Neural cell (in vitro differentiated cells): ENCODE measurements at regions not wholly inside any gene's neighbourhood (a gene's known extent, or its start where the extent isn't known, plus 50 kb on each side); places are given as distances from the start of the nearest gene placed in this dataset.

ENCODE experiments used
- EZH2 ChIP-seq: fragments of 200-600, 300-800 bp; shearing (Covaris generic), sonication (generic); IDR thresholded peaks from 2 replicates; pipeline ENCODE4 v1.6.1; 2014; ENCODE audit warnings: antibody characterized with exemption, low read length, borderline replicate concordance, mild to moderate bottlenecking; ENCODE audit not compliant: insufficient read depth, poor library complexity, severe bottlenecking
- POLR2AphosphoS5 ChIP-seq: IDR thresholded peaks from 2 replicates; pipeline ENCODE4 v1.6.1; 2012
- RAD21 ChIP-seq: fragments of 450-650 bp; conservative IDR thresholded peaks from 2 replicates; pipeline ENCODE4 v1.6.1; 2014; ENCODE audit warnings: antibody characterized with exemption, mild to moderate bottlenecking, moderate library complexity
- TF ChIP-seq, protein P1 (sequence below): fragments of 450-650 bp; IDR thresholded peaks from 2 replicates; pipeline ENCODE4 v1.5.1; 2014; ENCODE audit warnings: antibody characterized with exemption, mild to moderate bottlenecking, moderate library complexity; ENCODE audit not compliant: poor library complexity, severe bottlenecking

DNA sequence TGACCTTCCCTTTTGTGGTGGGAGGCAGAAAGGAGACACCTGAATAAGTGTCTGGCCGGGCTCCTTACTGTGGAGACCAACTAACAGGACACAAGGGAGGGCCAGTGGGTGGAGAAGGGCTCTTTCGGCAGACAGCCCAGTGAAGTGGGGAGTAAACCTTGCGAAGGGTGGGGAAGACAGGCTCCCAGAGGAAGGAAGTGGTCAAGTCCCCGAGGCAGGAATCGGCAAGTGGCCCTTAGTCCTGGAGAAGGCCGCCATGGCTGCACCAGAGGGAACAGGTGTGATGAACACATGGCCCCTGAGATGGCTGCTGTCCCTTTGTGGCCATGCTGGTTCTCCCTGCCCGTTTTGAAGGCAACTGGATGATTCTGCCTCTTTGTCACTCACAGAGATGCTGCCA lies 187.2 kb upstream of the IGFBP3 start:
- no peak for TF ChIP-seq POLR2AphosphoS5
- TF ChIP-seq RAD21: no peak
- TF ChIP-seq, protein P1, sequence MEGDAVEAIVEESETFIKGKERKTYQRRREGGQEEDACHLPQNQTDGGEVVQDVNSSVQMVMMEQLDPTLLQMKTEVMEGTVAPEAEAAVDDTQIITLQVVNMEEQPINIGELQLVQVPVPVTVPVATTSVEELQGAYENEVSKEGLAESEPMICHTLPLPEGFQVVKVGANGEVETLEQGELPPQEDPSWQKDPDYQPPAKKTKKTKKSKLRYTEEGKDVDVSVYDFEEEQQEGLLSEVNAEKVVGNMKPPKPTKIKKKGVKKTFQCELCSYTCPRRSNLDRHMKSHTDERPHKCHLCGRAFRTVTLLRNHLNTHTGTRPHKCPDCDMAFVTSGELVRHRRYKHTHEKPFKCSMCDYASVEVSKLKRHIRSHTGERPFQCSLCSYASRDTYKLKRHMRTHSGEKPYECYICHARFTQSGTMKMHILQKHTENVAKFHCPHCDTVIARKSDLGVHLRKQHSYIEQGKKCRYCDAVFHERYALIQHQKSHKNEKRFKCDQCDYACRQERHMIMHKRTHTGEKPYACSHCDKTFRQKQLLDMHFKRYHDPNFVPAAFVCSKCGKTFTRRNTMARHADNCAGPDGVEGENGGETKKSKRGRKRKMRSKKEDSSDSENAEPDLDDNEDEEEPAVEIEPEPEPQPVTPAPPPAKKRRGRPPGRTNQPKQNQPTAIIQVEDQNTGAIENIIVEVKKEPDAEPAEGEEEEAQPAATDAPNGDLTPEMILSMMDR: no peak
- no peak for TF ChIP-seq EZH2
